Naive thymus-derived CD8-positive, alpha-beta T cell (primary cell): ENCODE measurements at regions not wholly inside any gene's neighbourhood (a gene's known extent, or its start where the extent isn't known, plus 50 kb on each side); places are given as distances from the start of the nearest gene placed in this dataset.

Experiments
- ATAC-seq, 2 donors: fragments of 150-1000 bp; cut with Tn5 transposase in 1 of 2; sonication (Bioruptor Pico), chemical (Tn5 transposase) in 1 of 2; 1 replicate in 1 of 2; 2 replicates in 1 of 2; pipeline ENCODE4 v1.10.0; 2021; ENCODE audit warnings: mild to moderate bottlenecking in 2 of 2, moderate library complexity in 2 of 2
- POLR2A ChIA-PET: fragments of 350-600 bp; sonication (Branson Sonifier 250); formaldehyde crosslinking; loops from one replicate; lab custom pipeline; 2021; ENCODE audit warnings: antibody characterized with exemption; lab: Charles Lee
- DNase-seq, 10 donors: peaks; one replicate each; pipeline versions ENCODE4 v3.0.0 to v3.0.0-alpha.2; 2020 to 2022
- H3K27ac Mint-ChIP-seq, 10 donors: one replicate each; pipeline ENCODE4 v1.8.0; 2020 to 2022; ENCODE audit warnings: mild to moderate bottlenecking in 10 of 10, mixed read lengths in 10 of 10, moderate library complexity in 4 of 10, inconsistent platforms in 1 of 10
- H3K27me3 Mint-ChIP-seq, 5 donors: one replicate each; pipeline ENCODE4 v1.8.0; 2021 to 2022; ENCODE audit warnings: mixed read lengths in 5 of 5
- H3K36me3 Mint-ChIP-seq, 3 donors: one replicate each; pipeline ENCODE4 v1.8.0; 2020 to 2022; ENCODE audit warnings: mixed read lengths in 3 of 3, mild to moderate bottlenecking in 2 of 3, inconsistent platforms in 1 of 3
- H3K4me1 Mint-ChIP-seq, 4 donors: one replicate each; pipeline ENCODE4 v1.8.0; 2021 to 2022; ENCODE audit warnings: mixed read lengths in 4 of 4
- H3K4me3 Mint-ChIP-seq, 10 donors: one replicate each; pipeline ENCODE4 v1.8.0; 2020 to 2022; ENCODE audit warnings: mild to moderate bottlenecking in 10 of 10, mixed read lengths in 10 of 10, moderate library complexity in 6 of 10, inconsistent platforms in 1 of 10
- H3K9me3 Mint-ChIP-seq, 9 donors: one replicate each; pipeline ENCODE4 v1.8.0; 2020 to 2022; ENCODE audit warnings: mixed read lengths in 9 of 9, mild to moderate bottlenecking in 3 of 9, inconsistent platforms in 1 of 9, moderate library complexity in 1 of 9

DNA sequence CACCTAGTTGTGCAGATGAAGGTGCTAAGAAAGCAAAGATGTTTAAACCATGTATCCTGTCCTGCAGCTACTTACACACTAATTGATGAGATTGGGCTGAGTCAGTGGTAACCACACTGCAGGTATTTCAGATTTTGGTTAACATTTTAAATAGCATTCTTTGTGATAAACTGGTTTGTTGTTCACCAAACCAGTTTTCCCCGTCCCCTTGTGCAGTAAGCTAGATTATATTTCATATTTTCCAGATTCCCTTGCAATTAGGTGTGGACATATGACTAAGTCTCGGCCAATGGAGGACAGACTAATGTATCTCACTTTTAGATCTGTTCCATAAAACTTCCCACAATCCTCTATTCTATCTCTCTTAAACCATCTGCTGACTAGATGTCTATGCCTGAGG lies 320.4 kb downstream of the RWDD3 start:
- no peak for DNase-seq
- Mint-ChIP-seq H3K4me3 (no peak overlapping the region), H3K27ac (no peak overlapping the region), H3K36me3 (peaks cover 0 to 14% (median 0%) of the 10 kb centered on the region in 3 donors), H3K4me1 (no peaks in the 10 kb centered on the region), H3K9me3 (peaks cover 4 to 44% (median 25%) of the 10 kb centered on the region in 9 donors), H3K27me3 (peaks cover 0 to 1% (median 0%) of the 10 kb centered on the region in 5 donors)
- no peak for ATAC-seq
- POLR2A ChIA-PET: no interaction called here

DNA sequence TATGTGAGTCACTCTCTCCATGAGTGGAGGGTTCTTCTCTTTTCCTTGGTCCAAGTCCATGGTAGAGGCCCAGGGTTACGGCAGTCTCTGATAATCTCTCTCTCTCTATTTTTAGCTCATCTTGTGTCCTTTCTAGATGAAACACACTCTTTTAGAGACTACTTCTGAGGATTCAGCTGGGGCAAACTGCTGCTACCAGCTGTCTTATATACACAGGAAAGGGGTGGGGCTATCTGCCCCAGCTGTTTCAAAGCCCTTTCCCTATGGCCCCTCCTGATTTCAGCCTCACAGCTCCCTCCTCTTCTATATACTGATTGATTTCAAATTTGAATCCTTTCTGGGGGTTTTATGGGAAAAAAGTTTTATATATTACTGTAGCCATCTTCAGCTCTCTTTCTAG lies 324.8 kb downstream of the RWDD3 start:
- no peaks in the 10 kb centered on the region for H3K4me1 Mint-ChIP-seq
- POLR2A ChIA-PET: no interaction called here

DNA sequence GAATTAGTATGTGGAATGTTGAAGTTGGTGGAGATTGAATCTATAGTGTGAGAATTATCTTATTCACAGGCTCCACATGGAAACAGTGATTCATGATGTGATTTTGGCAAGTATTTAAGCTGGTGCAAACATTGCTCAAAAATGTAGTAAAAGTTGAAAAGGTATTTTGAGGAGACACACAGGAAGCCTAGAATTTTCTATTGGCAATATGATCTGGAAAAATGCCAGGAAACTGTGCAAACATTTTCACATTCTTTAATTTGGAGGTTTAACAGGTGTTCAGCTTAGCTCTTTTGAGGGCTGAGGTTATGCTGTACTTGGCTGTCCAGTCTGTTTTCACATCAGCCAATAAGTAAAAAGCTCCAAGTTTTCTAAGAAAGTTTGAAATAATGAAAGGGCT lies 327.3 kb downstream of the RWDD3 start:
- H3K4me1 Mint-ChIP-seq: no peaks in the 10 kb centered on the region

More for the DNA sequence above, 324.8 kb downstream of the RWDD3 start:
- ATAC-seq (no peak), DNase-seq (no peak)
- Mint-ChIP-seq H3K4me3 (no peak overlapping the region), H3K9me3 (peaks cover 4 to 54% (median 22%) of the 10 kb centered on the region in 9 donors), H3K27ac (no peak overlapping the region), H3K27me3 (no peaks in the 10 kb centered on the region), H3K36me3 (peaks cover 0 to 14% (median 0%) of the 10 kb centered on the region in 3 donors)

DNA sequence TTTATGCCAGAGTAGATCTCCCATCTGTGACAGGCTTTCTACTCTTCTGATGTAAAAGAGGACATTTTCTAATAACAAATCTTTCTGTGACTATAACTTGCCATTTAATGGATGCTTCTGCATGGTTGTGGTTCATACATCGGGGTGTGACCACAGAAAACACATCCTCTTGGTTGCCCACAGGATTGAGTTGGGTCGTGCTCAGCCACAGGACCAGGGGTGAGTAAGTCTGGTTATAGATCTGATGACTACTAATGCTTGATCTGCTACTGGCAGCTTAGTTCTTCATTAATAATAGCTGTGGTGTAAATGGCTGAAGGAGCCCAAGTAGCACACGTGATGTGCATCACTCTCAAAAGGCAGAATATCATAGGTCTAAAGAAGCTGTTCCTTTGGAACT lies 328.2 kb downstream of the RWDD3 start:
- Mint-ChIP-seq H3K4me3 (no peak overlapping the region), H3K27ac (no peak overlapping the region), H3K27me3 (no peaks in the 10 kb centered on the region), H3K4me1 (no peaks in the 10 kb centered on the region), H3K36me3 (peaks cover 0 to 9% (median 0%) of the 10 kb centered on the region in 3 donors), H3K9me3 (peaks cover 4 to 32% (median 21%) of the 10 kb centered on the region in 9 donors)
- DNase-seq (no peak), ATAC-seq (no peak)
- POLR2A ChIA-PET: no interaction called here

More for the DNA sequence above, 327.3 kb downstream of the RWDD3 start:
- Mint-ChIP-seq H3K36me3 (peaks cover 0 to 14% (median 0%) of the 10 kb centered on the region in 3 donors), H3K9me3 (peaks cover 4 to 37% (median 24%) of the 10 kb centered on the region in 9 donors), H3K4me3 (no peak overlapping the region), H3K27ac (no peak overlapping the region), H3K27me3 (no peaks in the 10 kb centered on the region)
- POLR2A ChIA-PET: no interaction called here
- DNase-seq (no peak), ATAC-seq (no peak)

GRCh38 chr1:95572002-95572401 lies 338.0 kb downstream of the RWDD3 start:
- POLR2A ChIA-PET: no interaction called here
- Mint-ChIP-seq H3K36me3 (no peaks in the 10 kb centered on the region), H3K27me3 (no peaks in the 10 kb centered on the region), H3K9me3 (peaks cover 0 to 35% (median 7%) of the 10 kb centered on the region in 9 donors), H3K4me3 (no peak overlapping the region), H3K27ac (no peak overlapping the region), H3K4me1 (no peaks in the 10 kb centered on the region)
- DNase-seq (no peak), ATAC-seq (no peak)

DNA sequence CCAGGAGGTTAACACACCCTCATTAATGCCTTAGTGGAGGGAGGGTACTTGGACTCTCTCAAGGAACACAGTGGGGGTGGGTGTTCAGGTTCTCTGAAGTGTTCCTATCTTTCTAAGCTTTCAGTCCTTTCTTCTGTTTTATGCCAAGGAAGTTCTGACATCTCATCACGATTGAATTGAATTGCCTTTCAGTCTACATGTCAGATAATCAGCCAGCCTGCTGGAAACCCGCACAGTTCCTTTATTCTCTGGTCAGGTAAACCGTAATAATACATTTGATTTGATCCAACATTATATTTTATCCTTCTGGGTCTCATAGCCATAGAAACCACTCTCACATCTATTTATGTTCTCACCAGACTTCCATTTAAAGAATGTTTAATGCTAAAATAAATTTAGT lies 339.0 kb downstream of the RWDD3 start:
- ATAC-seq (no peak), DNase-seq (no peak)
- Mint-ChIP-seq H3K4me1 (no peaks in the 10 kb centered on the region), H3K4me3 (no peak overlapping the region), H3K36me3 (no peaks in the 10 kb centered on the region), H3K9me3 (peaks cover 0 to 40% (median 7%) of the 10 kb centered on the region in 9 donors), H3K27ac (no peak overlapping the region), H3K27me3 (no peaks in the 10 kb centered on the region)
- POLR2A ChIA-PET: no interaction called here

- DNase-seq: no peak
- no peak for ATAC-seq
- Mint-ChIP-seq H3K27ac (no peak overlapping the region), H3K4me1 (no peaks in the 10 kb centered on the region), H3K36me3 (no peaks in the 10 kb centered on the region), H3K4me3 (no peak overlapping the region), H3K27me3 (no peaks in the 10 kb centered on the region), H3K9me3 (peaks cover 0 to 41% (median 9%) of the 10 kb centered on the region in 9 donors)
- POLR2A ChIA-PET: no interaction called here
Observed at GRCh38 chr1:95575291-95575690, 341.3 kb downstream of the RWDD3 start.

GRCh38 chr1:95578462-95578861 lies 344.5 kb downstream of the RWDD3 start:
- DNase-seq (no peak), ATAC-seq (no peak)
- POLR2A ChIA-PET: no interaction called here
- Mint-ChIP-seq H3K4me3 (no peak overlapping the region), H3K27ac (no peak overlapping the region), H3K27me3 (no peaks in the 10 kb centered on the region), H3K9me3 (peaks cover 0 to 53% (median 12%) of the 10 kb centered on the region in 9 donors), H3K36me3 (no peaks in the 10 kb centered on the region), H3K4me1 (no peaks in the 10 kb centered on the region)

DNA sequence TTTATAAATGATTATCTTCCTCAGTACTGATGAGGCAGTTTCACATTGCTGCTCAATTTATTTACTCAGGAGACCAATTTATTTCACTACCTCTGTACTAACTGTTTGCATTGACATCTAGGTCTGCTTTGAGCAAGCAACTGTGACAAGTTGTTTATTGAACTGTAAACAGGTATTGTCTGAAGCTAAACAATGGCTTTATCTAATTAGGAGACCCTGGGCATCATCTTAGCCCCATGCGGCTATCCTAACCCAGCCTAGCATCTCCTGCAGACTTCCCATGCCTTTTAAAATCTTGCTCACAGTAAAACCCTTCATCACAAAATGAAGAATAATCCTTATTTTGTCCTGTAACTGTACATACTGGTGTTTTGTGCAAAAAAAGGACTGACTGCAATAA lies 348.2 kb downstream of the RWDD3 start:
- no peaks in the 10 kb centered on the region for H3K36me3 Mint-ChIP-seq
- POLR2A ChIA-PET: no interaction called here
- no peak for DNase-seq
- no peaks in the 10 kb centered on the region for H3K27me3 Mint-ChIP-seq
- no peak overlapping the region for H3K27ac Mint-ChIP-seq
- H3K4me3 Mint-ChIP-seq: no peak overlapping the region
- ATAC-seq: no peak
- H3K9me3 Mint-ChIP-seq: peaks cover 0 to 21% (median 4%) of the 10 kb centered on the region in 9 donors
- no peaks in the 10 kb centered on the region for H3K4me1 Mint-ChIP-seq

GRCh38 chr1:95582746-95583145 lies 348.7 kb downstream of the RWDD3 start:
- DNase-seq: no peak
- POLR2A ChIA-PET: no interaction called here
- ATAC-seq: no peak
- Mint-ChIP-seq H3K36me3 (no peaks in the 10 kb centered on the region), H3K4me1 (no peaks in the 10 kb centered on the region), H3K9me3 (peaks cover 0 to 18% (median 4%) of the 10 kb centered on the region in 9 donors), H3K27ac (no peak overlapping the region), H3K4me3 (no peak overlapping the region), H3K27me3 (no peaks in the 10 kb centered on the region)

GRCh38 chr1:95583661-95584210 lies 349.7 kb downstream of the RWDD3 start:
- Mint-ChIP-seq H3K27me3 (no peaks in the 10 kb centered on the region), H3K27ac (no peak overlapping the region), H3K36me3 (no peaks in the 10 kb centered on the region), H3K4me3 (no peak overlapping the region), H3K9me3 (peaks cover 0 to 18% (median 5%) of the 10 kb centered on the region in 9 donors), H3K4me1 (no peaks in the 10 kb centered on the region)
- no peak for DNase-seq
- POLR2A ChIA-PET: no interaction called here
- no peak for ATAC-seq

- DNase-seq: no peak
- H3K27me3 Mint-ChIP-seq: no peaks in the 10 kb centered on the region
- ATAC-seq: no peak
- H3K36me3 Mint-ChIP-seq: no peaks in the 10 kb centered on the region
- H3K4me3 Mint-ChIP-seq: no peak overlapping the region
- no peak overlapping the region for H3K27ac Mint-ChIP-seq
- POLR2A ChIA-PET: no interaction called here
- peaks cover 0 to 18% (median 4%) of the 10 kb centered on the region in 9 donors for H3K9me3 Mint-ChIP-seq
- no peaks in the 10 kb centered on the region for H3K4me1 Mint-ChIP-seq
Observed at GRCh38 chr1:95584315-95584714, 350.3 kb downstream of the RWDD3 start.

GRCh38 chr1:95604771-95605170 lies 370.8 kb downstream of the RWDD3 start:
- Mint-ChIP-seq H3K9me3 (peaks cover 3 to 37% (median 12%) of the 10 kb centered on the region in 9 donors), H3K27me3 (peaks cover 0 to 11% (median 0%) of the 10 kb centered on the region in 5 donors), H3K4me1 (no peaks in the 10 kb centered on the region), H3K27ac (no peak overlapping the region), H3K4me3 (no peak overlapping the region), H3K36me3 (peaks cover 0 to 8% (median 0%) of the 10 kb centered on the region in 3 donors)
- ATAC-seq (no peak), DNase-seq (no peak)
- POLR2A ChIA-PET: no interaction called here

GRCh38 chr1:95614197-95614596 lies 380.2 kb downstream of the RWDD3 start:
- Mint-ChIP-seq H3K4me1 (no peaks in the 10 kb centered on the region), H3K27me3 (peaks cover 0 to 2% (median 0%) of the 10 kb centered on the region in 5 donors), H3K27ac (peak overlapping the region in 1 of 10 donors; percentile 73), H3K4me3 (no peak overlapping the region), H3K9me3 (peaks cover 0 to 10% (median 4%) of the 10 kb centered on the region in 9 donors), H3K36me3 (no peaks in the 10 kb centered on the region)
- ATAC-seq (no peak), DNase-seq (no peak)
- POLR2A ChIA-PET: no interaction called here
